WTC11 (cell line): ENCODE measurements at regions not wholly inside any gene's neighbourhood (a gene's known extent, or its start where the extent isn't known, plus 50 kb on each side); places are given as distances from the start of the nearest gene placed in this dataset.

Source experiments
- ATAC-seq: fragments of 200-7000 bp; cut with Tn5 transposase; 2 replicates; pipeline ENCODE4 v1.10.0; 2021; ENCODE audit warnings: mild to moderate bottlenecking, moderate library complexity
- CTCF ChIA-PET: fragments of 300-600 bp; sonication (Branson Sonifier 250); formaldehyde crosslinking; loops from one replicate; lab custom pipeline; 2021; ENCODE audit warnings: antibody characterized with exemption; lab: Charles Lee
- POLR2A ChIA-PET: fragments of 350-600 bp; sonication (Branson Sonifier 250); formaldehyde crosslinking; loops from one replicate; lab custom pipeline; 2021; ENCODE audit warnings: antibody characterized with exemption; lab: Charles Lee
- DNase-seq: peaks from one replicate; pipeline ENCODE4 v3.0.0; 2021; ENCODE audit warnings: low spot score
- H3K27ac Mint-ChIP-seq: 2 replicates; pipeline ENCODE4 v1.8.0; 2021; ENCODE audit warnings: mixed read lengths
- H3K27me3 Mint-ChIP-seq: 2 replicates; pipeline ENCODE4 v1.8.0; 2021; ENCODE audit warnings: low read depth, mild to moderate bottlenecking, moderate library complexity, mixed read lengths
- H3K36me3 Mint-ChIP-seq: 2 replicates; pipeline ENCODE4 v1.8.0; 2021; ENCODE audit warnings: mixed read lengths
- H3K4me1 Mint-ChIP-seq: 2 replicates; pipeline ENCODE4 v1.8.0; 2022; ENCODE audit warnings: mixed read lengths
- H3K4me3 Mint-ChIP-seq: 2 replicates; pipeline ENCODE4 v1.8.0; 2021; ENCODE audit warnings: mild to moderate bottlenecking, moderate library complexity, mixed read lengths
- H3K9me3 Mint-ChIP-seq: 2 replicates; pipeline ENCODE4 v1.8.0; 2021; ENCODE audit warnings: mixed read lengths
- CDX4 ChIP-seq: fragments of 250-450 bp; sonication (Bioruptor Pico); IDR thresholded peaks from 2 replicates; pipeline ENCODE4 v1.9.0; 2021; ENCODE audit warnings: moderate library complexity, mild to moderate bottlenecking, inconsistent platforms, borderline replicate concordance
- CREB1 ChIP-seq: sonication (generic); formaldehyde crosslinking; IDR thresholded peaks from 2 replicates; pipeline ENCODE4 v1.8.0; 2023; ENCODE audit warnings: mild to moderate bottlenecking, missing genetic modification reagents
- GABPB1 ChIP-seq: sonication (generic); formaldehyde crosslinking; IDR thresholded peaks from 2 replicates; pipeline ENCODE4 v1.8.1; 2023; ENCODE audit warnings: mild to moderate bottlenecking, missing genetic modification reagents
- GRHL2 ChIP-seq: fragments of 250-450 bp; sonication (Bioruptor Pico); IDR thresholded peaks from 2 replicates; pipeline ENCODE4 v1.8.0; 2022; ENCODE audit warnings: mild to moderate bottlenecking, moderate library complexity; ENCODE audit not compliant: insufficient replicate concordance, severe bottlenecking
- MYBL2 ChIP-seq: sonication (generic); formaldehyde crosslinking; IDR thresholded peaks from 2 replicates; pipeline ENCODE4 v1.8.1; 2023; ENCODE audit warnings: mild to moderate bottlenecking, moderate library complexity, missing genetic modification reagents
- NR3C1 ChIP-seq: sonication (generic); formaldehyde crosslinking; conservative IDR thresholded peaks from 2 replicates; pipeline ENCODE4 v1.8.1; 2023; ENCODE audit warnings: low read depth, mild to moderate bottlenecking, missing genetic modification reagents
- SMAD3 ChIP-seq: sonication (generic); formaldehyde crosslinking; IDR thresholded peaks from 2 replicates; pipeline ENCODE4 v1.8.0; 2022; ENCODE audit warnings: missing genetic modification reagents, mild to moderate bottlenecking, borderline replicate concordance
- TCF7 ChIP-seq: sonication (generic); formaldehyde crosslinking; IDR thresholded peaks from 2 replicates; pipeline ENCODE4 v1.8.0; 2022; ENCODE audit warnings: mild to moderate bottlenecking, low read depth, missing genetic modification reagents, moderate library complexity
- ZBTB21 ChIP-seq: sonication (generic); formaldehyde crosslinking; IDR thresholded peaks from 2 replicates; pipeline ENCODE4 v1.8.1; 2023; ENCODE audit warnings: mild to moderate bottlenecking, missing genetic modification reagents, borderline replicate concordance
- ZBTB43 ChIP-seq: sonication (generic); formaldehyde crosslinking; IDR thresholded peaks from 2 replicates; pipeline ENCODE4 v1.8.1; 2023; ENCODE audit warnings: mild to moderate bottlenecking, missing genetic modification reagents
- ZNF219 ChIP-seq: sonication (generic); formaldehyde crosslinking; IDR thresholded peaks from 2 replicates; pipeline ENCODE4 v1.8.0; 2023; ENCODE audit warnings: missing genetic modification reagents, mild to moderate bottlenecking, borderline replicate concordance
- ZNF423 ChIP-seq: fragments of 250-450 bp; sonication (Bioruptor Pico); IDR thresholded peaks from 2 replicates; pipeline ENCODE4 v2.1.2; 2022; ENCODE audit warnings: mild to moderate bottlenecking, moderate library complexity
- TF ChIP-seq, protein P1 (sequence below): sonication (generic); formaldehyde crosslinking; IDR thresholded peaks from 2 replicates; pipeline ENCODE4 v1.8.1; 2023; ENCODE audit warnings: mild to moderate bottlenecking, missing genetic modification reagents, borderline replicate concordance
- TF ChIP-seq, protein P2 (sequence below): sonication (generic); formaldehyde crosslinking; IDR thresholded peaks from 2 replicates; pipeline ENCODE4 v1.8.1; 2023; ENCODE audit warnings: mild to moderate bottlenecking, missing genetic modification reagents
- TF ChIP-seq, protein P3 (sequence below): fragments of 250-450 bp; sonication (Bioruptor Pico); IDR thresholded peaks from 2 replicates; pipeline ENCODE4 v1.8.0; 2021; ENCODE audit warnings: mild to moderate bottlenecking
- TF ChIP-seq, protein P4 (sequence below): sonication (generic); formaldehyde crosslinking; IDR thresholded peaks from 2 replicates; pipeline ENCODE4 v1.8.0; 2023; ENCODE audit warnings: missing genetic modification reagents

GRCh38 chr1:193486671-193487229 is 300.3 kb upstream of the B3GALT2 start (continued):
- TF ChIP-seq, protein P1, sequence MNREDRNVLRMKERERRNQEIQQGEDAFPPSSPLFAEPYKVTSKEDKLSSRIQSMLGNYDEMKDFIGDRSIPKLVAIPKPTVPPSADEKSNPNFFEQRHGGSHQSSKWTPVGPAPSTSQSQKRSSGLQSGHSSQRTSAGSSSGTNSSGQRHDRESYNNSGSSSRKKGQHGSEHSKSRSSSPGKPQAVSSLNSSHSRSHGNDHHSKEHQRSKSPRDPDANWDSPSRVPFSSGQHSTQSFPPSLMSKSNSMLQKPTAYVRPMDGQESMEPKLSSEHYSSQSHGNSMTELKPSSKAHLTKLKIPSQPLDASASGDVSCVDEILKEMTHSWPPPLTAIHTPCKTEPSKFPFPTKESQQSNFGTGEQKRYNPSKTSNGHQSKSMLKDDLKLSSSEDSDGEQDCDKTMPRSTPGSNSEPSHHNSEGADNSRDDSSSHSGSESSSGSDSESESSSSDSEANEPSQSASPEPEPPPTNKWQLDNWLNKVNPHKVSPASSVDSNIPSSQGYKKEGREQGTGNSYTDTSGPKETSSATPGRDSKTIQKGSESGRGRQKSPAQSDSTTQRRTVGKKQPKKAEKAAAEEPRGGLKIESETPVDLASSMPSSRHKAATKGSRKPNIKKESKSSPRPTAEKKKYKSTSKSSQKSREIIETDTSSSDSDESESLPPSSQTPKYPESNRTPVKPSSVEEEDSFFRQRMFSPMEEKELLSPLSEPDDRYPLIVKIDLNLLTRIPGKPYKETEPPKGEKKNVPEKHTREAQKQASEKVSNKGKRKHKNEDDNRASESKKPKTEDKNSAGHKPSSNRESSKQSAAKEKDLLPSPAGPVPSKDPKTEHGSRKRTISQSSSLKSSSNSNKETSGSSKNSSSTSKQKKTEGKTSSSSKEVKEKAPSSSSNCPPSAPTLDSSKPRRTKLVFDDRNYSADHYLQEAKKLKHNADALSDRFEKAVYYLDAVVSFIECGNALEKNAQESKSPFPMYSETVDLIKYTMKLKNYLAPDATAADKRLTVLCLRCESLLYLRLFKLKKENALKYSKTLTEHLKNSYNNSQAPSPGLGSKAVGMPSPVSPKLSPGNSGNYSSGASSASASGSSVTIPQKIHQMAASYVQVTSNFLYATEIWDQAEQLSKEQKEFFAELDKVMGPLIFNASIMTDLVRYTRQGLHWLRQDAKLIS (CRISPR knock-in tag): no peak
- TF ChIP-seq, protein P2, sequence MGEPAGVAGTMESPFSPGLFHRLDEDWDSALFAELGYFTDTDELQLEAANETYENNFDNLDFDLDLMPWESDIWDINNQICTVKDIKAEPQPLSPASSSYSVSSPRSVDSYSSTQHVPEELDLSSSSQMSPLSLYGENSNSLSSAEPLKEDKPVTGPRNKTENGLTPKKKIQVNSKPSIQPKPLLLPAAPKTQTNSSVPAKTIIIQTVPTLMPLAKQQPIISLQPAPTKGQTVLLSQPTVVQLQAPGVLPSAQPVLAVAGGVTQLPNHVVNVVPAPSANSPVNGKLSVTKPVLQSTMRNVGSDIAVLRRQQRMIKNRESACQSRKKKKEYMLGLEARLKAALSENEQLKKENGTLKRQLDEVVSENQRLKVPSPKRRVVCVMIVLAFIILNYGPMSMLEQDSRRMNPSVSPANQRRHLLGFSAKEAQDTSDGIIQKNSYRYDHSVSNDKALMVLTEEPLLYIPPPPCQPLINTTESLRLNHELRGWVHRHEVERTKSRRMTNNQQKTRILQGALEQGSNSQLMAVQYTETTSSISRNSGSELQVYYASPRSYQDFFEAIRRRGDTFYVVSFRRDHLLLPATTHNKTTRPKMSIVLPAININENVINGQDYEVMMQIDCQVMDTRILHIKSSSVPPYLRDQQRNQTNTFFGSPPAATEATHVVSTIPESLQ (CRISPR knock-in tag): no peak
- TF ChIP-seq, all 79 proteins: peak for 0

- CTCF ChIA-PET: no interaction called here
- POLR2A ChIA-PET: no interaction called here
- H3K27me3 Mint-ChIP-seq: no peaks in the 10 kb centered on the region
- TF ChIP-seq ZNF423 (CRISPR knock-in tag) (no peak), CDX4 (CRISPR knock-in tag) (no peak), GRHL2 (no peak), GABPB1 (CRISPR knock-in tag) (no peak), MYBL2 (CRISPR knock-in tag) (no peak), ZNF219 (no peak), ZBTB21 (CRISPR knock-in tag) (no peak), CREB1 (CRISPR knock-in tag) (no peak), ZBTB43 (no peak), SMAD3 (CRISPR knock-in tag) (no peak), TCF7 (CRISPR knock-in tag) (no peak), NR3C1 (CRISPR knock-in tag) (no peak)
- TF ChIP-seq, protein P3, sequence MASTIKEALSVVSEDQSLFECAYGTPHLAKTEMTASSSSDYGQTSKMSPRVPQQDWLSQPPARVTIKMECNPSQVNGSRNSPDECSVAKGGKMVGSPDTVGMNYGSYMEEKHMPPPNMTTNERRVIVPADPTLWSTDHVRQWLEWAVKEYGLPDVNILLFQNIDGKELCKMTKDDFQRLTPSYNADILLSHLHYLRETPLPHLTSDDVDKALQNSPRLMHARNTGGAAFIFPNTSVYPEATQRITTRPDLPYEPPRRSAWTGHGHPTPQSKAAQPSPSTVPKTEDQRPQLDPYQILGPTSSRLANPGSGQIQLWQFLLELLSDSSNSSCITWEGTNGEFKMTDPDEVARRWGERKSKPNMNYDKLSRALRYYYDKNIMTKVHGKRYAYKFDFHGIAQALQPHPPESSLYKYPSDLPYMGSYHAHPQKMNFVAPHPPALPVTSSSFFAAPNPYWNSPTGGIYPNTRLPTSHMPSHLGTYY: no peak
- TF ChIP-seq, protein P4, sequence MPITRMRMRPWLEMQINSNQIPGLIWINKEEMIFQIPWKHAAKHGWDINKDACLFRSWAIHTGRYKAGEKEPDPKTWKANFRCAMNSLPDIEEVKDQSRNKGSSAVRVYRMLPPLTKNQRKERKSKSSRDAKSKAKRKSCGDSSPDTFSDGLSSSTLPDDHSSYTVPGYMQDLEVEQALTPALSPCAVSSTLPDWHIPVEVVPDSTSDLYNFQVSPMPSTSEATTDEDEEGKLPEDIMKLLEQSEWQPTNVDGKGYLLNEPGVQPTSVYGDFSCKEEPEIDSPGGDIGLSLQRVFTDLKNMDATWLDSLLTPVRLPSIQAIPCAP (CRISPR knock-in tag): no peak
- TF ChIP-seq, protein P2 (CRISPR knock-in tag): no peak
- ATAC-seq (no peak), DNase-seq (no peak)
- H3K4me1 Mint-ChIP-seq: peaks cover 6% of the 10 kb centered on the region
- no peak overlapping the region for H3K27ac Mint-ChIP-seq
- peaks cover 11% of the 10 kb centered on the region; the same call in 1 of the 2 replicates for H3K9me3 Mint-ChIP-seq
- no peak overlapping the region for H3K4me3 Mint-ChIP-seq
- H3K36me3 Mint-ChIP-seq: no peaks in the 10 kb centered on the region
Observed at GRCh38 chr1:193480755-193481154, 294.3 kb upstream of the B3GALT2 start.
